AG09319 (cell line): ENCODE measurements at regions not wholly inside any gene's neighbourhood (a gene's known extent, or its start where the extent isn't known, plus 50 kb on each side); places are given as distances from the start of the nearest gene placed in this dataset.
"Not testable (repeated sequence)": the region's sequence is repeated elsewhere in the genome, so short reads cannot be mapped to it uniquely, and the experiment has no call there.

Experiments
- DNase-seq: peaks from one replicate; pipeline ENCODE4 v3.0.0-alpha.2; 2010; ENCODE audit warnings: low read depth; ENCODE audit errors: extremely low read depth
- CTCF ChIP-seq: IDR thresholded peaks from 2 replicates; pipeline ENCODE4 v1.5.1; 2011; ENCODE audit warnings: low read depth, mild to moderate bottlenecking, inconsistent platforms, low read length, moderate library complexity

GRCh38 chr17:71869841-71870545 is 250.8 kb upstream of the SOX9 start:
- TF ChIP-seq CTCF, result no peak
- no peak for DNase-seq

- no peak for DNase-seq
- TF ChIP-seq CTCF, result no peak
These were observed 250.3 kb upstream of the SOX9 start for GRCh38 chr17:71870546-71870862.

GRCh38 chr17:71872843-71873485 is 247.9 kb upstream of the SOX9 start:
- no peak for TF ChIP-seq CTCF
- no peak for DNase-seq

GRCh38 chr17:71874773-71875172 is 246.0 kb upstream of the SOX9 start:
- not testable (repeated sequence) for DNase-seq

- TF ChIP-seq CTCF, result no peak
- DNase-seq, result no peak
These were observed 242.5 kb upstream of the SOX9 start for GRCh38 chr17:71878271-71878670.

- DNase-seq, result no peak
- no peak for TF ChIP-seq CTCF
These were observed 241.8 kb upstream of the SOX9 start for GRCh38 chr17:71878998-71879397.

- no peak for TF ChIP-seq CTCF
- no peak for DNase-seq
These were observed 239.8 kb upstream of the SOX9 start for GRCh38 chr17:71881041-71881440.

- TF ChIP-seq CTCF, result no peak
These were observed 239.2 kb upstream of the SOX9 start for GRCh38 chr17:71881581-71881980.

More at GRCh38 chr17:71881581-71881980, 239.2 kb upstream of the SOX9 start:
- DNase-seq, result no peak
